ENCODE measurements at regions not wholly inside any gene's neighbourhood (a gene's known extent, or its start where the extent isn't known, plus 50 kb on each side); places are given as distances from the start of the nearest gene placed in this dataset.
A peak's percentile ranks its signal among the peaks of the same experiment; 100 is the strongest.
"Not testable (repeated sequence)": the region's sequence is repeated elsewhere in the genome, so short reads cannot be mapped to it uniquely, and the experiment has no call there.

- DNase-seq (ENCODE audit: low read depth) = no peak
Observed at GRCh38 chr12:91889059-91889458, 256.6 kb downstream of the BTG1 start.

GRCh38 chr12:91887957-91888356, 257.7 kb downstream of the BTG1 start:
- no peak for DNase-seq (ENCODE audit: low read depth)

- no peak for DNase-seq (ENCODE audit: low read depth)
Observed at GRCh38 chr12:91885851-91886731, 259.6 kb downstream of the BTG1 start.

- no peak for DNase-seq (ENCODE audit: low read depth)
Observed at GRCh38 chr12:91884230-91884629, 261.4 kb downstream of the BTG1 start.

- DNase-seq (ENCODE audit: low read depth) = no peak
Observed at GRCh38 chr12:91883811-91884210, 261.8 kb downstream of the BTG1 start.

GRCh38 chr12:91882910-91883309, 262.7 kb downstream of the BTG1 start:
- DNase-seq (ENCODE audit: low read depth) = no peak

- no peak for DNase-seq (ENCODE audit: low read depth)
Observed at GRCh38 chr12:91880528-91880927, 265.1 kb downstream of the BTG1 start.

GRCh38 chr12:91877456-91878235, 268.0 kb downstream of the BTG1 start:
- no peak for DNase-seq (ENCODE audit: low read depth)

- peak; percentile 40 for DNase-seq (ENCODE audit: low read depth)
Observed at GRCh38 chr12:91877022-91877421, 268.6 kb downstream of the BTG1 start.

- not testable (repeated sequence) for DNase-seq (ENCODE audit: low read depth)
Observed at GRCh38 chr12:91875671-91876070, 270.0 kb downstream of the BTG1 start.

GRCh38 chr12:91874086-91874865, 271.4 kb downstream of the BTG1 start:
- no peak for DNase-seq (ENCODE audit: low read depth)

- DNase-seq (ENCODE audit: low read depth) = no peak
Observed at GRCh38 chr12:91871751-91872150, 273.9 kb downstream of the BTG1 start.

- no peak for DNase-seq (ENCODE audit: low read depth)
Observed at GRCh38 chr12:91870872-91871707, 274.6 kb downstream of the BTG1 start.

- no peak for DNase-seq (ENCODE audit: low read depth)
Observed at GRCh38 chr12:91868054-91868453, 277.6 kb downstream of the BTG1 start.

GRCh38 chr12:91866566-91866965, 279.1 kb downstream of the BTG1 start:
- no peak for DNase-seq (ENCODE audit: low read depth)

GRCh38 chr12:91863702-91864101, 281.9 kb downstream of the BTG1 start:
- no peak for DNase-seq (ENCODE audit: low read depth)

- no peak for DNase-seq (ENCODE audit: low read depth)
Observed at GRCh38 chr12:91861554-91861953, 284.1 kb downstream of the BTG1 start.

GRCh38 chr12:91859347-91859746, 286.3 kb downstream of the BTG1 start:
- DNase-seq (ENCODE audit: low read depth) = no peak

GRCh38 chr12:91857813-91858542, 287.7 kb downstream of the BTG1 start:
- DNase-seq (ENCODE audit: low read depth) = no peak

GRCh38 chr12:91854725-91855124, 290.9 kb downstream of the BTG1 start:
- DNase-seq (ENCODE audit: low read depth) = no peak

Measured in Daoy (cell line).